HUES64 (cell line): ENCODE measurements at regions not wholly inside any gene's neighbourhood (a gene's known extent, or its start where the extent isn't known, plus 50 kb on each side); places are given as distances from the start of the nearest gene placed in this dataset.

Source experiments
- H3K27ac ChIP-seq: 2 replicates; pipeline ENCODE4 v1.7.0; 2013; ENCODE audit warnings: low read depth, low read length, inconsistent platforms
- H3K27me3 ChIP-seq: 2 replicates; pipeline ENCODE4 v1.6.1; 2013; ENCODE audit warnings: mild to moderate bottlenecking, low read length; ENCODE audit not compliant: insufficient read depth
- H3K36me3 ChIP-seq: 2 replicates; pipeline ENCODE4 v1.6.1; 2013; ENCODE audit warnings: mild to moderate bottlenecking, low read length; ENCODE audit not compliant: insufficient read depth
- H3K4me1 ChIP-seq: 2 replicates; pipeline ENCODE4 v1.6.1; 2013; ENCODE audit warnings: mild to moderate bottlenecking, low read length, moderate library complexity; ENCODE audit not compliant: insufficient read depth
- H3K4me3 ChIP-seq: 2 replicates; pipeline ENCODE4 v1.5.1; 2013; ENCODE audit warnings: mild to moderate bottlenecking, low read length, moderate library complexity
- H3K9ac ChIP-seq: 2 replicates; pipeline ENCODE4 v1.6.1; 2013; ENCODE audit warnings: mild to moderate bottlenecking, low read depth, low read length
- H3K9me3 ChIP-seq: 2 replicates; pipeline ENCODE4 v1.6.1; 2013; ENCODE audit warnings: low read depth, low read length; ENCODE audit not compliant: insufficient read depth
- WGBS: fragments of 150-250, 120-280 bp; methylation state at CpG from one replicate; pipeline ENCODE4 v1.1.7; 2013; ENCODE audit warnings: missing lambda C conversion rate; 5-methylcytosine and 5-hydroxymethylcytosine counted together

DNA sequence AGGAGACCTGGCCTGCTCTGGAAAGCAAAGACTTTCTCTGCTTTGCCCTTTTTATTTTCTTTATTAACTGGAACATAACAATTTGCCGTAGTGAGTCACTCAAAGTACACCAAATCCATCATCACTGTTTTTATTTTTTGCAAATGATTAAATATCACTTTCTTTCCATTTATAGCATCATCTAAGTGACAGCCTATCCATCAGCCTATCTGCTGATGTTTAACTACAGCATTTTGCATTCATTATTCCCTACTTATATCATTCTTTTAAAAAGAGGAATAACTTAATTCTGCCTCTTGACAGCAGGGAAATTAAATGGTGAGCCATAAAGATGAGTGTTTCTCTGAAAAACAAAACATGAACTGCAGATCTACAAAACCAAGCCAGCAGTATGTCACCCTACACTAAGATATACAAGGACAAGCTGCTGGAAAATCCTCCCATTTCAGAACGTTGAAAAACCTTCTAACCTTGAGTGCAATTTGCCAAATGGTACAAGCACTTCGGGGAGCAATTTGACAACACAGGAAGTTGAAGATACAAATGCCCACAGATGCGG, 821.3 kb upstream of the TMEM132C start:
- Histone ChIP-seq H3K9me3 (peaks cover 5% of the 10 kb centered on the region; the same call in 1 of the 2 replicates), H3K36me3 (no peaks in the 10 kb centered on the region), H3K27ac (no peak overlapping the region), H3K4me3 (no peak overlapping the region), H3K27me3 (no peaks in the 10 kb centered on the region), H3K9ac (no peak overlapping the region), H3K4me1 (no peaks in the 10 kb centered on the region)
- 72% methylated on average over 4 of the region's 4 CpGs for WGBS

DNA sequence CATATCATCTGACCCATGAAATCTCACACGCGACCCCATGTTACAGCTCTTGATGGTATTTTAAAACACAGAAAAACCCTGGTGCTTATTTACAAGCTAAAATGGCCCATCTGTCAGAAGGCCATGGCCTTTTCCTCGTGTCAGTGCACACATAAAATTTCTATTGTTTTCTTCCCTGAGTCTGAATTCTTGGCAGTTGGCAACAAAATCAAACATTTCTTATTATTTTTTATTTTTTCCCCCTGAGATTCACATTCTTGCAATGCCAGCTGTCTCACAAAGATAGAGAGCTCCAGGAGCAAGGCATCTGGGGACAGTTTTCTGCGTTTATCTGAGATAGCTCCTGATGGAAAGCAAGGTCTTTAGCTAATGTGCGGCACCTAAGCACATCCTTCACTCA, 818.1 kb upstream of the TMEM132C start:
- H3K4me1 ChIP-seq = no peaks in the 10 kb centered on the region
- no peak overlapping the region for H3K9ac ChIP-seq
- no peaks in the 10 kb centered on the region for H3K9me3 ChIP-seq
- WGBS = 96% methylated on average over 5 of the region's 5 CpGs
- H3K36me3 ChIP-seq = no peaks in the 10 kb centered on the region
- no peak overlapping the region for H3K4me3 ChIP-seq
- no peak overlapping the region for H3K27ac ChIP-seq
- no peaks in the 10 kb centered on the region; the same call in 1 of the 2 replicates for H3K27me3 ChIP-seq

DNA sequence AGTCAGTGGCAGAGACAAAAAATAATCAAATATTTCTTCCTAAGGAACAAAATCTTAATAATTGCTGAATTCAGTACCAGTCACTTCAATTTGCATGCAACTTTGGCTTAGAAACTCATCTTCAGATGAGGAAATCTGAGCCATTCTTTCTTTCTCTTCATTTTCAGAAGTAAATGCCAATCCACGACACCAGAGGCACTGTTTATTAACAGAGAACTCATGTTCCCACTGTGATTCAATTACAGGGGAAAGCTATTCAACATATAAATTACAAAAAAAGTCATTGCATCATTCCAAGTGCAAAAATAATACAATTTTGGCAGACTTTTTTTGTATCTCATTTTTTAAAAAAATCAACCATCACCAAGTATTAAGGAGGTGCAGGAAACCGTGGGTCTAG, 816.1 kb upstream of the TMEM132C start:
- Histone ChIP-seq H3K4me3 (no peak overlapping the region), H3K27me3 (peaks cover 18% of the 10 kb centered on the region), H3K36me3 (no peaks in the 10 kb centered on the region), H3K9ac (no peak overlapping the region), H3K27ac (no peak overlapping the region), H3K4me1 (no peaks in the 10 kb centered on the region), H3K9me3 (no peaks in the 10 kb centered on the region)
- 47% methylated on average over 2 of the region's 2 CpGs for WGBS

DNA sequence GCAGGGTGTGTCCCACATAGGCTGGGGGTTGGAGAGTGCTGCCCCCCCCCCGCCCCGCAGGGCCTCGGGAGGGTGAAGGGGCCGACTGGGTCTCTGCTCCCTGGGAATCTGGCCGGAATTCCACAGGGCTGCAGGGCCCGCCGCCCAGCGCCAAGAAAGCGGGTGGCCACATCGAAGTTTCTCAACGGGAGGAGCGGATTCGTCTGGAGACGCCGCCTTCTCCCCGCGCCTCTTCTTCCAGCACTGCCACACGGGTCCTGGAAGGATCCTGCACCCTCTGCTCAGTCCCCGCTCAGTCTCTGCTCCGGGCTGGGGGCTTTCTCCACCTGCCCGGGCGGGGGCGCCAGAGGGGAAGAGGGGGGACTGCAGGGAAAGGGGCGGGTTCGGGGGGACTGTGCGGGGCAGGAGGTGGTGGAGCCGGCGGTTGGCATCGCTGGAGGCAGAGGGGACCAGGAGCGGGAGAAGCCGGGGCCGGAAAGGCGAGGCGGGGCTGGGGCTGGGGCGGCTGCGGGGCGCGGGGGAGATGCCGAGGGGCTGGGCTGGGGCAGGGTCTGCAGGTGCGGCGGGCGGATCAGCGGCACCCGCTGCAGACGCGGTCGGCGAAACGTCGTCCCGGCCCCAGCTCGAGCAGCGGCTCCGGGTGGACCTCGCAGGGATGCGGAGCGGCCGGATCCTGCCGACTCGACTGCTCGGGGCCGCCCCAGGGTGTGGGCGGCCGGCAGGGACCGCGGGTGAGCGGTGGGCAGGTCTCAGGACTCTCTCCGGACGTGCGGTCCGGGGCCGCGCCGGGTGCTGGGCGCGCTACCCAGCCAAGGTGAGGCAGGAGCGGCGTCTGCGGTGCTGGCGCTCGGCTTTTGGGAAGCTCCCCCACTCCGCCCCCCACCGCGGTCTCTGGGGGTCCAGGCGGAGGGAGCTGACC, 811.4 kb upstream of the TMEM132C start:
- peak overlapping the region; percentile 46; the same call in 1 of the 2 replicates for H3K9ac ChIP-seq
- no peaks in the 10 kb centered on the region for H3K4me1 ChIP-seq
- 2% methylated on average over 85 of the region's 85 CpGs for WGBS
- H3K4me3 ChIP-seq = peak overlapping the region; percentile 65
- H3K36me3 ChIP-seq = no peaks in the 10 kb centered on the region
- H3K27ac ChIP-seq = no peak overlapping the region
- H3K27me3 ChIP-seq = peaks cover 40% of the 10 kb centered on the region
- no peaks in the 10 kb centered on the region for H3K9me3 ChIP-seq

DNA sequence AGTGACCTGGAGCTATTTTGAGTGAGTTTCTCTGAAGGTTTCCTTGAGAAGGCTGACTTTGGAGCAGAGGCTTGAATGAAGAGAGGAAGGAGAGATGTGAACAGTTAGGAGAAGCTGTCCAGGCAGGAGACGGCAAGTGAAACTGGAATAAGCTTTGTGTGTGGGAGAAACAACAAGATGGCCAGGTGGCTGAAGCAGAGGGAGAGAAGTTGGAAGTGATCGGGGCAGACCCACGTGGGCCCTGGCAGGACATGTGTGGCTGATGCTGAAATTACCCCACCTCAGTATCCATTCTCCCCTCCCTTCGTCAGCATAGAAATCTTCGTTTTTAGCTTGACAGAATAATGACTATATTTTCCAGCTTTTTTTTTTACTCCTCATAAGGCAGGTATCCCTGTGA, 809.2 kb upstream of the TMEM132C start:
- no peaks in the 10 kb centered on the region for H3K4me1 ChIP-seq
- H3K27ac ChIP-seq = no peak overlapping the region
- H3K4me3 ChIP-seq = no peak overlapping the region
- WGBS = 90% methylated on average over 5 of the region's 5 CpGs
- H3K9me3 ChIP-seq = no peaks in the 10 kb centered on the region
- H3K9ac ChIP-seq = no peak overlapping the region
- H3K36me3 ChIP-seq = no peaks in the 10 kb centered on the region
- H3K27me3 ChIP-seq = peaks cover 40% of the 10 kb centered on the region

DNA sequence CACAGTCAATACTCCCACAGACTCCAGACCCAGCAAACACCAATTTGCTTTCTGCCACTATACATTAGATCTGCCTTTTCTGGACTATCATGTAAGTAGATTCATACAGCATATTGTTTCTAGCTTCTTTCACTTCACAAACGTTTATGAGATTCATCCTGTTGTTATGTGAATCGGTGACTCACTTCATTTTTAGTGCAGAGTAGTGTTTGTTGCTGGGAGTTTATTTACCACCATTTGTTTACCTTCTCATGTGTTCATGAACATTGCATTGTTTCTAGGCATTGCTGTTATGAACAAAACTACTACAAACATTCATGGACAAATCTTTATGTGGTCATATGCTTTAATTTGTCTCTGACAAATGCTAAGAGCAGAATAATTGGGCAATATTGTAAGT, 807.8 kb upstream of the TMEM132C start:
- Histone ChIP-seq H3K4me3 (no peak overlapping the region), H3K27ac (no peak overlapping the region), H3K9me3 (no peaks in the 10 kb centered on the region), H3K27me3 (peaks cover 37% of the 10 kb centered on the region), H3K36me3 (no peaks in the 10 kb centered on the region), H3K9ac (no peak overlapping the region), H3K4me1 (no peaks in the 10 kb centered on the region)
- no CpG with 5 or more reads among the region's 2 CpGs for WGBS

DNA sequence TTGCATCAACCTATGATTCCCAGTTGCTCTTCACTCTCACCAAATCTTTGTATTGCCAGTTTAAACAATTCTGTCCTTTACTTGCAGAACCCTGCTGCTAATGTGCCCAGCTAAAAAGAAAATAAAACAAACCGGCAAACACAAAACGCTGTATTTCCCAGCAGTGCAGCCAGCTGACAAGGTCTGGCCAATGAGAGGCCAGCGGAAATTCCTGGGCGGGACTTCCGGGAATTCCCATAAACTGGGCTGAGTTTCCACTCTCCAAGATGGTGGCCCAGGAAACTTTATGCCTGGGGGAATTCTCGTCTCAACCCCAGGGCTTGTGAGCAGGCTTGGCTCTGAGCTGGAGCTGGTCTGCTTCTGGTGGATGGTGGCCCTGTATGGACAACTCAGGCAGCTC, 807.3 kb upstream of the TMEM132C start:
- H3K27me3 ChIP-seq = peaks cover 32% of the 10 kb centered on the region
- no peaks in the 10 kb centered on the region for H3K4me1 ChIP-seq
- H3K36me3 ChIP-seq = no peaks in the 10 kb centered on the region
- 95% methylated on average over 6 of the region's 6 CpGs for WGBS
- no peak overlapping the region for H3K4me3 ChIP-seq
- no peaks in the 10 kb centered on the region for H3K9me3 ChIP-seq
- no peak overlapping the region for H3K27ac ChIP-seq
- no peak overlapping the region for H3K9ac ChIP-seq

DNA sequence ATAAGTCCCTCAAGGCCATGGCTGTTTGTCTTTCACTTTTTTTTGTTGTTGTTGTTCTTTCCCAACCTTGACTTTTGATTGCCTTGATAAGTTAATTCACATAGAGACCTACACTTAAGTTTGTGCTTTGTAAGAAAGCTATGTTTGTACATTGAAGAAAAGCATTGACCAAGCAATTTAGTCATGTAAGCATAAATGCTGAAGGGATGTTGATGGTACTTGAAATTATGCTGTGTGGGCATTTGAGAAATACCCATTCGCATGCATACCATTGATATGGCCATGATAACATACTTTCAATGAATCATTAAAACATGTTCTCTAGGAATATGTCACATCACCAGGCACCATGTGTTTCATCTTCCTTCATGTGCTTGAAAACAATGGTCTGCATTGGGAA, 803.7 kb upstream of the TMEM132C start:
- H3K27ac ChIP-seq = no peak overlapping the region
- 100% methylated on average over 1 of the region's 1 CpG for WGBS
- no peak overlapping the region for H3K9ac ChIP-seq
- H3K27me3 ChIP-seq = peaks cover 1% of the 10 kb centered on the region; the same call in 1 of the 2 replicates
- H3K36me3 ChIP-seq = no peaks in the 10 kb centered on the region
- H3K9me3 ChIP-seq = no peaks in the 10 kb centered on the region
- H3K4me3 ChIP-seq = no peak overlapping the region
- no peaks in the 10 kb centered on the region for H3K4me1 ChIP-seq

DNA sequence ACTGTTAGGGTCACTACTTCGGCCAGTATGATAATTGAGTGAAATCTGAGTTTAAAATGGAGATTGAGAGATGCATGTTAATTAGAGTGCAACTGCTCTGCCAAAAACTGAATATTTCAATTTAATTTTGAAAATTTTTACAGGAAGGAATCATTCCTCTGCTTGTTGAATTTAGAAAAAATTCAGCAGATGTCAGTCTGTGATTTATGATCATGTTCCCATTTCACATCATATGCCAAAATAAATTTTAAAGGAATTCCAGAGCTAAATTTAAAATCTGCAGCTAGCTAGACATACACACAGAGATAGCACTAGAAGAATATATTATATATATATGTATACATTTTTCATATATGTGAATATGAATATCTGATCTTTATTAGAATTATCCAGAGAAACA, 797.6 kb upstream of the TMEM132C start:
- Histone ChIP-seq H3K9ac (no peak overlapping the region), H3K4me1 (no peaks in the 10 kb centered on the region), H3K27me3 (no peaks in the 10 kb centered on the region), H3K27ac (no peak overlapping the region), H3K4me3 (no peak overlapping the region), H3K9me3 (0 out of 2 replicates have a peak, but pooled peaks cover 7% of the 10 kb centered on the region), H3K36me3 (no peaks in the 10 kb centered on the region)
- WGBS = 84% methylated on average over 1 of the region's 1 CpG

DNA sequence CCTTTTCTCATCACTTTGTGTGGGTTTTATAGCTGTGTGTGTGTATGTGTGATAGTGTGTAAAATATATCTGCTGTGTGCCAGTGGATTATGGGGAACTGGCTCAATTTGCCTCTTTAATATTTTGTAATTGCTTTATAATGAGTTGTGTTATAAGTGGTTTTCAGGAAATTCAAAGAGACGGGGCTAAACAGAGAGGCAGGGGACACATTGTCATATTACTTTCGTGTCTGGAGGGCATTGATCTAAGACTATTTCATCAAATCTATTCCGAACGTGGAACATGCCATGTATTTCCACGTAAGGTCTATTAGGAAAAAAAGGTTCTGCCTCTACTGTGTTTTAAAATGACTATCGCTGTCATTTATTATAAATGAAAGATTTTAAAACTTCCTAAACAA, 793.2 kb upstream of the TMEM132C start:
- H3K4me3 ChIP-seq = no peak overlapping the region
- no peak overlapping the region for H3K27ac ChIP-seq
- 0 out of 2 replicates have a peak, but pooled peaks cover 7% of the 10 kb centered on the region for H3K9me3 ChIP-seq
- no peaks in the 10 kb centered on the region for H3K36me3 ChIP-seq
- no peaks in the 10 kb centered on the region for H3K4me1 ChIP-seq
- no peaks in the 10 kb centered on the region for H3K27me3 ChIP-seq
- H3K9ac ChIP-seq = no peak overlapping the region
- 97% methylated on average over 5 of the region's 6 CpGs for WGBS

DNA sequence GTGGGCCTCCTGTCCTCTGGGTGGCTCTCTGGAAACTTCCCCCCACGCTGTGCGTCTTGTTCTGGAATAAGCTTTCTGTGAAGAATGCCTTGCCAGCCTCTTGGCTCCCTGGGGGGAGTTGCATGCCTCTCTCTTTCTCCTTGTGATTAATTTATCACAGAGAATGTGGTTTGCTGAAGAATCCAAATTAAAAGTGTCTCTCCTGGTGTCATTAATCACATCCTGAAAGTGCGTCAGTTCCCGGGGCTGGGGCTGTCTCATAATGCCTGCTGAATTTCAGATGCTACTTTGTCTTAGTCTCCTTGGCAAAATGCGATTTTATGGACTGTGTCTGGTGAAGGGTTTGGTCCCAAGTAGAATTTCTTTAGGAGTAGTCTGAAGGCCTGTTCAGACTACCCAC, 787.7 kb upstream of the TMEM132C start:
- H3K27ac ChIP-seq = no peak overlapping the region
- no peaks in the 10 kb centered on the region for H3K36me3 ChIP-seq
- no peak overlapping the region for H3K9ac ChIP-seq
- no peaks in the 10 kb centered on the region for H3K4me1 ChIP-seq
- 97% methylated on average over 5 of the region's 5 CpGs for WGBS
- H3K27me3 ChIP-seq = no peaks in the 10 kb centered on the region
- H3K9me3 ChIP-seq = 0 out of 2 replicates have a peak, but pooled peaks cover 4% of the 10 kb centered on the region
- H3K4me3 ChIP-seq = no peak overlapping the region
